ENCODE measurements at regions not wholly inside any gene's neighbourhood (a gene's known extent, or its start where the extent isn't known, plus 50 kb on each side); places are given as distances from the start of the nearest gene placed in this dataset.
"Not testable (repeated sequence)": the region's sequence is repeated elsewhere in the genome, so short reads cannot be mapped to it uniquely, and the experiment has no call there.

- no peak for DNase-seq
These were observed 516.0 kb downstream of the REEP3 start for GRCh38 chr10:64037071-64037661.

GRCh38 chr10:64038107-64038506 lies 516.9 kb downstream of the REEP3 start:
- DNase-seq, result no peak

DNA sequence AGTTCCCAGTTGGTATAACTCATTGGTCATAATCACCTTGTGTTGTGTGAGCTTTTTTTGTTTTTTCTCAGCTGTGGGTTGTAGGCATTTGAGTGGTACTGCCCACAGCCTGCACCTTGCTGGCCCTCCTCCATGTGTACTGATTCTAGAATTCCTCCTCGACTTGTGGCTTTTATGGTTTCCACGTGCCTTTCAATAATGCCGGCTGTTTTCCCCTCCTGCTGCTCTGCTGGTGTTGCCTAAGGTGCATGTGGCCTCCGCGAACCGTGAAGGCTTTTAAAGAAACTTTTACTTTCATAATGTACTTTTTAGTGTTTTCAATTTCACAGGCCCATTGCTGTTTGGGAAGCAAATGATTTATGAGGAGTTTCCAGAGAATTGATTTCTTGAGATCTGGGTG lies 518.0 kb downstream of the REEP3 start:
- no peak for DNase-seq

GRCh38 chr10:64040781-64041180 lies 519.6 kb downstream of the REEP3 start:
- DNase-seq, result peak; percentile 1

DNA sequence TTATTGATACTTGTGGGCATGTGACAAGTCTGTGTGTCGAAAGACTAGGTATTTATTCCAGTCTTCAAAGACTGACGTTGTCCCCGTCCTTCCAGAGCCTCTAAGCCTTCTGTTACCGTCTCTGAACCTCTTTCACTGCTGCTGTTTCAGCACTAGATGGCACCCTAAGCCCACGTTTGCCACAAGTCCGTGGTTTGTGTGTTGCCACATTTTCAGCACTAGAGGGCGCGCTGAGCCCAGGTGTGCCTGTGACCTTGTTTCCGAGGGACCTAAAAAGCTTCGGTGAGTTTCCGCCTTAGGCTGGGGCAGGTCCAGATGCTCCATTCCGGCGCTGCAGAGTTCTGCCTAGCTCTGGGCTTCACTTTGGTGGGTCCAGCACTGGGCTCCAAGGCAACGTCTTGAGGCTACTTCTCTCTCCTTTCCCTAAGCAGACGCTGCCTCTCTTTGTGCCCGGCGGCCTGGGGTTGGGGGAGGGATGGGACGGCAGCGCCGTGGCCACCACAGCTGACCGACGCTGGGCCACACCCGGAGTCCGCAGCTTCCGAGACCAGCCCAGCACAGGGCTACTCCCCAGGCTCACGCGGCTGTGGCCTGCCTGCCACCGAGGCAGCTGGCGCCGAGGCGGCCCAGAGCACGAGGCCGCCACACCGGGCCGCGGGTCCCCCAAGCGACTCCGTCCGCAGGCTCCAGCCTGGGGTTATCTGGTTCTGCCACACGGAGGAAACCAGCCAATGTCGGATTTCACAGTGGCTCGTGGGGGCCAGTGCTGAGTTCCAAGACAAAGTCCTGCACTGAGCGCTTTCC lies 520.2 kb downstream of the REEP3 start:
- peak; percentile 87 for DNase-seq

DNA sequence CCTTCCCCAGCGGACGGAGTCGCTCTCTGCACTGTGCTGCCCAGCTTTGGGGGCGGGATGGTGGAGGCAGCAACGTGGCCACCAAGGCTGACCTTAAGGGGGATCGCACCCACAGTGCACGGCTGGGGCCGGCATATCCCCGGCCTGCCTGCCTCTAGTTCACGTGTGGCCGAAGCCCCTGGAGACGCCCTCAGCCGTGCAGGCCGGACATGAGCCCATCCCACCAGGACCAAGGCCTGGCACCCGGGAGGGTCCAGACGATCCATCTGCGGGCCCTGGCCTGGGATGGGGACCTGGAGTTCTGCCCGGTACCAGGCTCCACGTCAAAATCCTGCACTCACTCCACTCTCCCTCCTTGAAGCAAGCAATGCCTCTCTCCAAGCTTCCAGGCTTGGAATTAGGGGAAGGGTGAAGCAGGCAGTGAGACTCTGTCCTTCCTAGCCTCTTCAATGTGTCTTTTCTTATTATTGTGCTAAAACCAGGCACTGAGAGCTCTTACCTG lies 520.8 kb downstream of the REEP3 start:
- no peak for DNase-seq

- DNase-seq, result no peak
These were observed 522.9 kb downstream of the REEP3 start for GRCh38 chr10:64044098-64044497.

GRCh38 chr10:64044957-64045632 lies 523.9 kb downstream of the REEP3 start:
- DNase-seq, result not testable (repeated sequence)

DNA sequence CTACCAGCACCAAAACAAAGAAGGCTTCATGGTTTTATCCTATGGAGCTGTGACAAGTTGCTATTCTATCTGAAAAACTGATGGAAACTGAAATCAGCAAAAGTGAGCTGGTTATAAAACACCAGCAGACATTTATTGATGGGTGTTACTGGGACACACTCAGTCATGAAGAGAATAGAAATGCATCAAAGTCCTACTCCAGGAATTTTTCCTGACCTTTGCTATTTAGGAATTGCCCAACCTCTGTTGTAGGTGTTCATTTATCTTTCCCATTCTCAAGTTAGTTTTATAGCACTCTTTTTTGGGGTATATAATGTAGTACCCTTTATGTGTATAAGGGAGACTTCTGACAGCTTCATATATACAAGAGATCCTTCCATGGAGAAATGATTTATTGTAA lies 533.2 kb downstream of the REEP3 start:
- DNase-seq, result no peak

- no peak for DNase-seq
These were observed 538.7 kb downstream of the REEP3 start for GRCh38 chr10:64059884-64060283.

- no peak for DNase-seq
These were observed 539.2 kb downstream of the REEP3 start for GRCh38 chr10:64060389-64060788.

GRCh38 chr10:64062793-64063192 lies 541.6 kb downstream of the REEP3 start:
- no peak for DNase-seq

DNA sequence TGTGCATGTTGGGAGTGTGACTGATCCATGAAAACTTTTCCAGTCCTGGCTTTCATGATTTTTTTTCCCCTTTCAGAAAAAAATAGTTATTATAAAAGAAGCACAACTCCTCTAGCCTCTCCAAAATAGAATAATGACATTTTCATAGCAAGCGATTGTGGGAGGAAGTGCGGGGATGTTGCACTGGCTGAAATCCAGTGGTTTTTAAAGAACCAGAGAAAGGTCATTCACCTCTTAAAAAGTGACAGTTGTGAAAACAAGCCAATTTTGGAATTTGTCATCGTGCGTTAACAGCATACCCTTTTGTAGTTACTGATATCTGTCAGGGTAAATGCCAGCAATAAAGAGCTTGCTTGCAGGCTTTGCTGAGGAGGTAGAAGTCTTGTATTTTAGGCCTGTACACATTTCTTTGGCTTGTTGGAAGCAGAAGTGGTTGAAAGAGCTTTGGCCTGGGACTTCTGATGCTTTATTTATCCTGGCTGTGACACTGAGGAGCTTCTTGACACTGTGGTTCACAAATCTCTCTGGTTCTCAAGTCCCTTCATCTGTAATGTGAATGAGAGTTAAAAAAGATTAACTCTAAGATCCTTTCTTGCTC lies 545.9 kb downstream of the REEP3 start:
- no peak for DNase-seq

DNA sequence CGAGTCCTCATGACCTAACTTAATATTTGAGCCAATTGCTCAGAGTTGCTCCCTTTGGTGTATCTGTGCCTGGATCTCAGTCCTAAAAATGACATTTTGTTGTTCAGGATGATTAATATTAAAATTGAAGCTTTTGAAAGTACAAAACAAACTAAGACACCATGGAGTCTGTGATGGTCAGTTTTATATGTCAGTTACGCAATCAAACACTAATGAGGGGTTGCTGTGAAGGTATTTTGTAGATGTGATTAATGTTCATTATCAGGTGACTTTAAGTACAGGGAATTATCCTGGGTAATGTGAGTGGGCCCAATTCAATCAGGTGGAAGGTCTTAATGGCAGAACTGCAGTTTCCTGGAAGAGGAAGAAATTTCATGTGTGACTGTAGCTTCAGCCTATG lies 546.7 kb downstream of the REEP3 start:
- no peak for DNase-seq

DNA sequence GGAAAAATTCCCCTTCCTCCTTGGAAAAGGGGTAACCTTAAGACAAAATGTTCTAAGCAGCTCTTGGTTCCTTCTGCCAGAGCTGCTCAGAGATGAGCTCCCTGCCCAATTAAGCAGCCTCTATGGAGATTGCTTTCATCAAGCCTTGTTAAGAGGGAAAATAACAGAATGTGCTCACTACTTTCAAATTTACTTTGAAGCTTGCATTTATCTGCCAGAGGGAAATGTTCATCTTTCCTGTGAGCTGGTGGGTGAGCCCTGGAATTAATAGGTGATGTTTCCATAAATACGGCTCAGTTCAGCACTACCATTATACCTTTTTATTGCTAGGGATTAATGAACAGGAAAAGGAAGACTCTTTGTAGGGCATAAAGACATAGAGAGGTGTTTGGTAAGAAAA lies 549.0 kb downstream of the REEP3 start:
- no peak for DNase-seq

- DNase-seq, result no peak
These were observed 550.0 kb downstream of the REEP3 start for GRCh38 chr10:64071218-64071617.

DNA sequence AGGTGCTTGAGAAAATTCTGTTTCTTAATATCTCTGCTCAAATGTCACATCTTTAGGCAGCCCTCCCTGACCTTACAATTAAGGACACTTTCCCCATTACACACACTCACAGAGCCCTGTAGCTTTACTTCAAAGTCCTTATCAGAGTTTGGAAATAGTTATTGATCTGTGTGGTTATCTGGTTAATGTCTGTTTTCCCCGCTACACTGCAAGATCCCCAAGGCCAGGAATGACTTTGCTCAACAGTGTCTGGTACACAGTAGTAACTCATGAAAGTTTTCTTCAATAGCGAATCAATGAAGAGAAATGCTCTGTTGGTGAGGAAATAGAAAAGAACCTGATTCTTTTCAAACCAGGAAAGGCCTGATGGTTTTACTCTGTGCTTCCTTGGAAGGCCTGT lies 554.4 kb downstream of the REEP3 start:
- no peak for DNase-seq

DNA sequence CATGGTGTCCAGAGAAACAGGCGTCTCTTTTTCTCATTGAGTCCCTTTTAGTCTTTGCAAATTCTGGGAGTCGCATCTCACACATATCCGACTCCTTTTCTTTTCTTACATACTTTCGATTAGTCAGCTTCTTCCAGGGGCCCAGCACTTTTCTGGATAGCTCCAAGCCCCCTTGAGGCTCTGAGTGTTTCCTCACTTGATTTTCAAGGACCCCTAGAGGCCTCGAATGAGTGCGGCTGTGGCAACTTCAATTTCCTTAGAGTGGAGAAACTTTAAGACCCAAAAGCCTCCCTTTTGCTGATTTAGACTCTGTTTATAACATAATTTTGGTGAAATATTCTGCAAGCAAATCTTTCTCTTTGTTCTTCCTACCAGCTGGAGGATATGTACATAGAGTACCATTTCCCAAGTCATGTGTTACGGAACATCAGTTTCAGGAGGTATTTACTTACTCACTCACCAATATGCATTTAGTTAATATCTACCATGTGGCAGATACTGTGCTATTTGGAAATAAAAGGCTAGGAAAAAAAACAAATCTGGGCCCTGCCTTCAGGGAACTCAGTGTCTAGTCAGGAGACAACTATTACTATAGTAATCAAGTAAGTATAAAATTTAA lies 555.2 kb downstream of the REEP3 start:
- DNase-seq, result no peak

GRCh38 chr10:64079341-64079740 lies 558.1 kb downstream of the REEP3 start:
- no peak for DNase-seq

DNA sequence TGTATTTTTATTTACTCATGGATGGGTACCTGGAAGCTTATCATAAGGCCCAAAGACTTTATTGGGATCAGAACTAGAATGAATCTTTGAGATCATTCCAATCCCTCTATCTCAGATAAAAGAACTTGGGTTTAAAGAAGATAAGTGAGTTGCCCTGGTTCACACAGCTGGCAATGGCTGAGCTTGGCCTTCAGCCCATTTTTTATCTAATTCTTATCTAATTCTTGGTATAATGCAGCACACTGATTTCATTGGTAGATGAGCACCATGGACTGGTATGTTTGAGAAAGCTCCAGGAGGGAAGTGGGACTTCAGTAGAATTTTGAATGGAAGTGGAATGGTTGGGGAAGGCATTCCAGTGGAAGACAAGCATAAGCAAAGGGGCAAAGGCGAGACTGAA lies 558.9 kb downstream of the REEP3 start:
- no peak for DNase-seq

DNA sequence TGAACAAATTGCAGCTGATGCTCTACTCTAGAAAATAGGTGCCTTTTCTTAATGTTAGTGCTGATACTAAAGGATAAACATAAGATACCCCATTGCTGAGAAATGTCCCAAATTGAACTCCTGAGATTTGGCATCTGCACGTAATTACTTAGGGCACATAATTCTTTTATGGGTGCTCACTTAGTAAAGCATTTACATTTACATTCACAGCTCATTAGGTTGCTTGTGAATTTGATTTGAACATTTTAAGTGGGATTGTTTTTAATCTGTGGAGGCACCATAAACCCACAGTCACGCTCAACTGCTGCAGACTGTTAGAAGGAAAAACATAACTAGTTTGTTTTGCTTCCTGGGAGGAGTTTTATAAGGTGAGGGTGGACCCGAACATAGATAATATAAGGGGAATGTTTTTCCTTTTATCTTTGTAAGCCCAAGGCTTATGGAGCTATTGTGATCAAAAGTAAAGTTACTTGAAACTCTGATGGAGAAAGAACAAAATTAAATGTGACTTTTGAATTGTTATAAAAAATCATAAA lies 560.8 kb downstream of the REEP3 start:
- no peak for DNase-seq

- DNase-seq, result no peak
These were observed 565.0 kb downstream of the REEP3 start for GRCh38 chr10:64086083-64086767.

Measured in CD4-positive, alpha-beta T cell treated with Interleukin-21 for 1 hour (primary cell).